Keratinocyte (primary cell): ENCODE measurements at regions not wholly inside any gene's neighbourhood (a gene's known extent, or its start where the extent isn't known, plus 50 kb on each side); places are given as distances from the start of the nearest gene placed in this dataset.

Source experiments
- DNase-seq: peaks from one replicate; pipeline ENCODE4 v3.0.0-alpha.2; 2011; ENCODE audit warnings: low read depth, missing footprints, low spot score
- FAIRE-seq: peaks from 2 replicates; lab custom pipeline; 2011; peaks lifted over from hg19 to GRCh38; lab: Jason Lieb, UNC
- H2AFZ ChIP-seq: 2 replicates; pipeline ENCODE4 v1.6.0; 2012; ENCODE audit warnings: low read length, control low read depth, inconsistent platforms; ENCODE audit not compliant: control insufficient read depth
- H3K27ac ChIP-seq: 2 replicates; pipeline ENCODE4 v1.5.1; 2011; ENCODE audit warnings: low read length; ENCODE audit not compliant: control insufficient read depth, insufficient read depth
- H3K27me3 ChIP-seq: 3 replicates; pipeline ENCODE4 v1.6.0; 2011; ENCODE audit warnings: low read length; ENCODE audit not compliant: control insufficient read depth, insufficient read depth; ENCODE audit errors: extremely low read depth
- H3K36me3 ChIP-seq, 2 experiments: 2 replicates in 1 of 2; 3 replicates in 1 of 2; pipeline ENCODE4 v1.5.1; 2011; ENCODE audit warnings: low read length in 2 of 2, mild to moderate bottlenecking in 1 of 2; ENCODE audit not compliant: control insufficient read depth in 2 of 2, insufficient read depth in 2 of 2; ENCODE audit errors: extremely low read depth in 1 of 2
- H3K4me1 ChIP-seq: 3 replicates; pipeline ENCODE4 v1.5.1; 2011; ENCODE audit warnings: low read length; ENCODE audit not compliant: control insufficient read depth, insufficient read depth; ENCODE audit errors: extremely low read depth
- H3K4me2 ChIP-seq: 3 replicates; pipeline ENCODE4 v1.6.0; 2011; ENCODE audit warnings: low read depth, low read length; ENCODE audit not compliant: control insufficient read depth, insufficient read depth; ENCODE audit errors: extremely low read depth
- H3K4me3 ChIP-seq, 3 experiments: fragments of 200-600 bp in 1 of 3; sonication (generic) in 1 of 3; 2 replicates in 2 of 3; 3 replicates in 1 of 3; pipeline ENCODE4 v1.5.1; 2011 to 2016; ENCODE audit warnings: low read length in 3 of 3, mild to moderate bottlenecking in 3 of 3, control low read depth in 2 of 3, inconsistent platforms in 1 of 3, low read depth in 1 of 3, mixed read lengths in 1 of 3, mixed run types in 1 of 3, moderate library complexity in 1 of 3; ENCODE audit not compliant: control insufficient read depth in 2 of 3, insufficient read depth in 2 of 3; ENCODE audit errors: extremely low read depth in 1 of 3
- H3K79me2 ChIP-seq: 2 replicates; pipeline ENCODE4 v1.6.0; 2012; ENCODE audit warnings: low read length; ENCODE audit not compliant: control insufficient read depth, insufficient read depth
- H3K9ac ChIP-seq: 3 replicates; pipeline ENCODE4 v1.6.0; 2011; ENCODE audit warnings: low read length; ENCODE audit not compliant: control insufficient read depth, insufficient read depth; ENCODE audit errors: extremely low read depth
- H3K9me1 ChIP-seq: 3 replicates; pipeline ENCODE4 v1.6.0; 2011; ENCODE audit warnings: low read length; ENCODE audit not compliant: control insufficient read depth, insufficient read depth; ENCODE audit errors: extremely low read depth
- H3K9me3 ChIP-seq: 2 replicates; pipeline ENCODE4 v1.5.1; 2012; ENCODE audit warnings: low read depth, low read length; ENCODE audit not compliant: control insufficient read depth
- H4K20me1 ChIP-seq: 3 replicates; pipeline ENCODE4 v1.6.0; 2011; ENCODE audit warnings: low read length; ENCODE audit not compliant: control insufficient read depth, insufficient read depth; ENCODE audit errors: extremely low read depth
- EZH2 ChIP-seq: IDR thresholded peaks from one replicate; pipeline ENCODE4 v1.6.1; 2012; ENCODE audit warnings: inconsistent platforms, mild to moderate bottlenecking, low read length, moderate library complexity
- dilution Hi-C: fragments of 300-500 bp; cut with MboI; formaldehyde crosslinking; loops from one replicate; pipeline ENCODE4 v1.7.0; 2020; ENCODE audit warnings: low sequenced_read_pairs; ENCODE audit not compliant: extremely low pct_ligation_motif_present
- TF ChIP-seq, protein P1 (sequence below), 3 experiments: IDR thresholded peaks in 1 of 3; conservative IDR thresholded peaks in 1 of 3; optimal IDR thresholded peaks in 1 of 3; 2 replicates in 2 of 3; 3 replicates in 1 of 3; pipeline versions ENCODE3 to v1.5.1; 2011; ENCODE audit warnings: low read length in 3 of 3, mild to moderate bottlenecking in 3 of 3, moderate library complexity in 2 of 3, control low read depth in 1 of 3, inconsistent platforms in 1 of 3; ENCODE audit not compliant: insufficient read depth in 2 of 3; ENCODE audit errors: extremely low read depth in 1 of 3

DNA sequence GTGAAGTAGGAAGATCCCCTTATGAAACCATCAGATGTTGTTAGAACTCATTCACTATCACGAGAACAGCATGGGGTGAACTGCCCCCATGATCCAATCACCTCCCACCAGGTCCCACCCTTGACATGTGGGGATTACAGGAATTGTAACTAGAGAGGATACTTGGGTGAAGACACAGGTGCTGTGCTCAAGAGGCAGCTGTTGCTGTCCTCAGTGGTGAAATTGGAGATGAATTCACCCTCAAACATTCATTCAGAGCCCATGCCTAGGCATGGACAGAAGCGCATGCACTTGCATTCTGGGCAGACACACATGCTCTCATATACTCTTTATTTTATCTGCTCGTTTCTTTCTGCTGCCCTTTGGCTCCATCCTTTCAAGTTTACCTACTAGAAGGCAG, 385.0 kb downstream of the INSC start:
- no peak for FAIRE-seq
- dilution Hi-C loops, result no loop called here

DNA sequence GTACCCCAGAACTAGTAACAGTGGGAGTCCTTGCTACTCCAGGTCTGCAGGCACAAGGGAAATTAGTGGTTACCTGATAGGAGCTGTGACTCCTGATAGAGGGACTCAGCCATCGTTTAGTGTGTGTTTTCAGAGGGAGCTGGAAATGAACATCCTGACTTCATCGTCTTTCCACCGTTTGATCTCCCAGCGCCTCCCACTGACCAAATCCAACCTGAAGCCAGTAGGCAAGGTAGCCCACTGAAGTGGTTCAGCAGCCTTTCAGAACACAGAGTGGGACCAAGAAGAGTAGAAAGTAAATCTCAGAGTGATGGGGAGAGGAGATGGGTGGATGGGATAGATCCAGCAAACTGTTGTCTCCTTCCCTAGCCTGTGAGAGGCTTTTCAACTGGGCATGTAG, 385.9 kb downstream of the INSC start:
- H3K4me1 ChIP-seq, result no peaks in the 10 kb centered on the region
- TF ChIP-seq EZH2, result no peak
- TF ChIP-seq, protein P1, sequence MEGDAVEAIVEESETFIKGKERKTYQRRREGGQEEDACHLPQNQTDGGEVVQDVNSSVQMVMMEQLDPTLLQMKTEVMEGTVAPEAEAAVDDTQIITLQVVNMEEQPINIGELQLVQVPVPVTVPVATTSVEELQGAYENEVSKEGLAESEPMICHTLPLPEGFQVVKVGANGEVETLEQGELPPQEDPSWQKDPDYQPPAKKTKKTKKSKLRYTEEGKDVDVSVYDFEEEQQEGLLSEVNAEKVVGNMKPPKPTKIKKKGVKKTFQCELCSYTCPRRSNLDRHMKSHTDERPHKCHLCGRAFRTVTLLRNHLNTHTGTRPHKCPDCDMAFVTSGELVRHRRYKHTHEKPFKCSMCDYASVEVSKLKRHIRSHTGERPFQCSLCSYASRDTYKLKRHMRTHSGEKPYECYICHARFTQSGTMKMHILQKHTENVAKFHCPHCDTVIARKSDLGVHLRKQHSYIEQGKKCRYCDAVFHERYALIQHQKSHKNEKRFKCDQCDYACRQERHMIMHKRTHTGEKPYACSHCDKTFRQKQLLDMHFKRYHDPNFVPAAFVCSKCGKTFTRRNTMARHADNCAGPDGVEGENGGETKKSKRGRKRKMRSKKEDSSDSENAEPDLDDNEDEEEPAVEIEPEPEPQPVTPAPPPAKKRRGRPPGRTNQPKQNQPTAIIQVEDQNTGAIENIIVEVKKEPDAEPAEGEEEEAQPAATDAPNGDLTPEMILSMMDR (optimal IDR thresholded peaks at IDR 0.05 in 1 of 3, IDR thresholded peaks at IDR 0.05 in 1 of 3, conservative IDR thresholded peaks at IDR 0.05 in 1 of 3; ENCODE audit: extremely low read depth in 1 of 3, insufficient read depth in 2 of 3, low read length in 3 of 3), result no peak
- no peaks in the 10 kb centered on the region for H3K27me3 ChIP-seq
- DNase-seq (no peak), FAIRE-seq (no peak)
- H3K9me3 ChIP-seq, result no peaks in the 10 kb centered on the region
- dilution Hi-C loops, result no loop called here
- H3K9me1 ChIP-seq, result no peaks in the 10 kb centered on the region
- H3K36me3 ChIP-seq, result no peaks in the 10 kb centered on the region
- no peak overlapping the region for H3K4me2 ChIP-seq
- H3K27ac ChIP-seq, result no peak overlapping the region
- H3K9ac ChIP-seq, result no peak overlapping the region
- H3K79me2 ChIP-seq, result no peaks in the 10 kb centered on the region
- H2AFZ ChIP-seq, result no peak overlapping the region
- H3K4me3 ChIP-seq, result no peak overlapping the region
- no peaks in the 10 kb centered on the region for H4K20me1 ChIP-seq

More for the DNA sequence above, 385.0 kb downstream of the INSC start:
- Histone ChIP-seq H2AFZ (no peak overlapping the region), H4K20me1 (no peaks in the 10 kb centered on the region), H3K36me3 (no peaks in the 10 kb centered on the region), H3K4me2 (no peak overlapping the region), H3K79me2 (no peaks in the 10 kb centered on the region), H3K9ac (no peak overlapping the region), H3K27me3 (no peaks in the 10 kb centered on the region), H3K9me3 (no peaks in the 10 kb centered on the region), H3K4me1 (no peaks in the 10 kb centered on the region), H3K4me3 (no peak overlapping the region), H3K27ac (no peak overlapping the region), H3K9me1 (no peaks in the 10 kb centered on the region)
- no peak for TF ChIP-seq EZH2
- TF ChIP-seq, protein P1 (optimal IDR thresholded peaks at IDR 0.05 in 1 of 3, IDR thresholded peaks at IDR 0.05 in 1 of 3, conservative IDR thresholded peaks at IDR 0.05 in 1 of 3; ENCODE audit: extremely low read depth in 1 of 3, insufficient read depth in 2 of 3, low read length in 3 of 3), result no peak
- DNase-seq, result no peak
